ENCODE measurements at regions not wholly inside any gene's neighbourhood (a gene's known extent, or its start where the extent isn't known, plus 50 kb on each side); places are given as distances from the start of the nearest gene placed in this dataset.
"Not testable (repeated sequence)": the region's sequence is repeated elsewhere in the genome, so short reads cannot be mapped to it uniquely, and the experiment has no call there.

- H3K36me3 ChIP-seq (ENCODE audit: insufficient read depth, low read length); H3K4me1 ChIP-seq (ENCODE audit: insufficient read depth, low read length); H2AFZ ChIP-seq (ENCODE audit: low read depth, low read length); H3K27me3 ChIP-seq (ENCODE audit: insufficient read depth, low read length); H3K9me3 ChIP-seq (ENCODE audit: low read length); H3K4me3 ChIP-seq (ENCODE audit: low read length): not testable (repeated sequence)
These were observed 75.8 kb upstream of the KCNE2 start for GRCh38 chr21:34288042-34288441.

- Histone ChIP-seq H3K27me3 (ENCODE audit: insufficient read depth, low read length) (no peaks in the 10 kb centered on the region), H3K9me3 (ENCODE audit: low read length) (peaks cover 7% of the 10 kb centered on the region), H2AFZ (ENCODE audit: low read depth, low read length) (no peak overlapping the region), H3K4me1 (ENCODE audit: insufficient read depth, low read length) (no peaks in the 10 kb centered on the region), H3K4me3 (ENCODE audit: low read length) (no peak overlapping the region), H3K36me3 (ENCODE audit: insufficient read depth, low read length) (no peaks in the 10 kb centered on the region)
These were observed 74.0 kb upstream of the KCNE2 start for GRCh38 chr21:34289856-34290255.

GRCh38 chr21:34296878-34297277, 66.9 kb upstream of the KCNE2 start:
- no peaks in the 10 kb centered on the region for H3K36me3 ChIP-seq (ENCODE audit: insufficient read depth, low read length)

GRCh38 chr21:34298534-34299167, 65.2 kb upstream of the KCNE2 start:
- H3K27me3 ChIP-seq (ENCODE audit: insufficient read depth, low read length): no peaks in the 10 kb centered on the region
- no peaks in the 10 kb centered on the region for H3K36me3 ChIP-seq (ENCODE audit: insufficient read depth, low read length)
- H3K9me3 ChIP-seq (ENCODE audit: low read length): no peaks in the 10 kb centered on the region
- H2AFZ ChIP-seq (ENCODE audit: low read depth, low read length): no peak overlapping the region
- H3K4me3 ChIP-seq (ENCODE audit: low read length): no peak overlapping the region
- H3K4me1 ChIP-seq (ENCODE audit: insufficient read depth, low read length): no peaks in the 10 kb centered on the region

More at GRCh38 chr21:34296878-34297277, 66.9 kb upstream of the KCNE2 start:
- Histone ChIP-seq H3K27me3 (ENCODE audit: insufficient read depth, low read length) (no peaks in the 10 kb centered on the region), H3K4me1 (ENCODE audit: insufficient read depth, low read length) (no peaks in the 10 kb centered on the region), H2AFZ (ENCODE audit: low read depth, low read length) (no peak overlapping the region), H3K4me3 (ENCODE audit: low read length) (no peak overlapping the region), H3K9me3 (ENCODE audit: low read length) (no peaks in the 10 kb centered on the region)

- no peak overlapping the region for H3K4me3 ChIP-seq (ENCODE audit: low read length)
- no peaks in the 10 kb centered on the region for H3K4me1 ChIP-seq (ENCODE audit: insufficient read depth, low read length)
- H3K36me3 ChIP-seq (ENCODE audit: insufficient read depth, low read length): no peaks in the 10 kb centered on the region
- no peaks in the 10 kb centered on the region for H3K27me3 ChIP-seq (ENCODE audit: insufficient read depth, low read length)
- no peak overlapping the region for H2AFZ ChIP-seq (ENCODE audit: low read depth, low read length)
- H3K9me3 ChIP-seq (ENCODE audit: low read length): no peaks in the 10 kb centered on the region
These were observed 64.7 kb upstream of the KCNE2 start for GRCh38 chr21:34299168-34299539.

GRCh38 chr21:34302521-34302920, 61.3 kb upstream of the KCNE2 start:
- H2AFZ ChIP-seq (ENCODE audit: low read depth, low read length): no peak overlapping the region
- no peaks in the 10 kb centered on the region for H3K27me3 ChIP-seq (ENCODE audit: insufficient read depth, low read length)
- no peaks in the 10 kb centered on the region for H3K36me3 ChIP-seq (ENCODE audit: insufficient read depth, low read length)
- no peak overlapping the region for H3K4me3 ChIP-seq (ENCODE audit: low read length)
- H3K4me1 ChIP-seq (ENCODE audit: insufficient read depth, low read length): no peaks in the 10 kb centered on the region
- peaks cover 2% of the 10 kb centered on the region for H3K9me3 ChIP-seq (ENCODE audit: low read length)

GRCh38 chr21:34305605-34306604, 57.9 kb upstream of the KCNE2 start:
- H3K4me3 ChIP-seq (ENCODE audit: low read length): no peak overlapping the region
- H3K9me3 ChIP-seq (ENCODE audit: low read length): peaks cover 2% of the 10 kb centered on the region
- no peaks in the 10 kb centered on the region for H3K4me1 ChIP-seq (ENCODE audit: insufficient read depth, low read length)
- no peak overlapping the region for H2AFZ ChIP-seq (ENCODE audit: low read depth, low read length)
- H3K36me3 ChIP-seq (ENCODE audit: insufficient read depth, low read length): no peaks in the 10 kb centered on the region
- H3K27me3 ChIP-seq (ENCODE audit: insufficient read depth, low read length): no peaks in the 10 kb centered on the region

GRCh38 chr21:34307991-34308532, 55.7 kb upstream of the KCNE2 start:
- no peaks in the 10 kb centered on the region for H3K36me3 ChIP-seq (ENCODE audit: insufficient read depth, low read length)
- H3K9me3 ChIP-seq (ENCODE audit: low read length): peaks cover 2% of the 10 kb centered on the region
- H3K4me3 ChIP-seq (ENCODE audit: low read length): no peak overlapping the region
- no peak overlapping the region for H2AFZ ChIP-seq (ENCODE audit: low read depth, low read length)
- H3K27me3 ChIP-seq (ENCODE audit: insufficient read depth, low read length): no peaks in the 10 kb centered on the region
- no peaks in the 10 kb centered on the region for H3K4me1 ChIP-seq (ENCODE audit: insufficient read depth, low read length)

- Histone ChIP-seq H3K27me3 (ENCODE audit: insufficient read depth, low read length) (no peaks in the 10 kb centered on the region), H3K9me3 (ENCODE audit: low read length) (peaks cover 2% of the 10 kb centered on the region), H3K4me3 (ENCODE audit: low read length) (no peak overlapping the region), H3K36me3 (ENCODE audit: insufficient read depth, low read length) (no peaks in the 10 kb centered on the region), H3K4me1 (ENCODE audit: insufficient read depth, low read length) (no peaks in the 10 kb centered on the region), H2AFZ (ENCODE audit: low read depth, low read length) (no peak overlapping the region)
These were observed 52.1 kb upstream of the KCNE2 start for GRCh38 chr21:34311561-34312330.

GRCh38 chr21:34313116-34313515, 50.7 kb upstream of the KCNE2 start:
- Histone ChIP-seq H3K36me3 (ENCODE audit: insufficient read depth, low read length) (no peaks in the 10 kb centered on the region), H3K9me3 (ENCODE audit: low read length) (no peaks in the 10 kb centered on the region)

More at GRCh38 chr21:34313116-34313515, 50.7 kb upstream of the KCNE2 start:
- no peak overlapping the region for H2AFZ ChIP-seq (ENCODE audit: low read depth, low read length)
- no peaks in the 10 kb centered on the region for H3K4me1 ChIP-seq (ENCODE audit: insufficient read depth, low read length)
- H3K27me3 ChIP-seq (ENCODE audit: insufficient read depth, low read length): no peaks in the 10 kb centered on the region
- no peak overlapping the region for H3K4me3 ChIP-seq (ENCODE audit: low read length)

Measured in neuron (in vitro differentiated cells).